ENCODE measurements at regions not wholly inside any gene's neighbourhood (a gene's known extent, or its start where the extent isn't known, plus 50 kb on each side); places are given as distances from the start of the nearest gene placed in this dataset.

DNA sequence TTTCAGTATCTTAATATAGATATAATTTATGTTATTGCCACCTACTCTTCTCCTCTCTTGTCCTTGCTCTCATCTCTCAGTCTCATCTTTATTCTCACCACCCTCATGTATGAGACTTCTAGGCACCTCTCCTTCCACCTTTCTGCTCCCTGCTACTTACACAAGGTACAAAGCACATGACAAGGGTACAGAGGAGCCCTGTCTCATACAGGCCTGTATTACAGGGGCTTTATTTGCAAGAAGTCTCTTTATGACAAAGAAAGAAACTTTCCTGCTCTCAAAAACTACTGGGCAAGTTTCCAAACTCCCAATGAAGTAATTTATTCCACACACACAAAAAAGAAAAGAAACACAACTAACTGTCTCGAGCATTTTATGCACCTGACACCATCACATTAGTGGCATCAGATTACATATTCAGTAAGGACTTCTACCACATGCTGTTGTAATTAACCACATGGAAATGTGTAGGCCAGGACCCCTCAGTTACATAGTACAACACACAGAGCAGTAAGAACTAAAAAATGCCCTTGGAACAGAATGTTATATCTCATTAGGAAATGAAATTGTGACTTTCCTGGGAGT lies 253.1 kb downstream of the FZD1 start:
- TF ChIP-seq ZNF274 (IDR thresholded peaks at IDR 0.05; ENCODE audit: low read depth, low read length) (no peak), YY1 (IDR thresholded peaks at IDR 0.05; ENCODE audit: insufficient read depth, insufficient read length) (no peak), SUZ12 (IDR thresholded peaks at IDR 0.05; ENCODE audit: extremely low read depth, insufficient read depth, insufficient read length) (no peak)
